CD14-positive monocyte (primary cell): ENCODE measurements at regions not wholly inside any gene's neighbourhood (a gene's known extent, or its start where the extent isn't known, plus 50 kb on each side); places are given as distances from the start of the nearest gene placed in this dataset.

Experiments
- DNase-seq, 3 donors: peaks; one replicate each; pipeline ENCODE4 v3.0.0-alpha.2; 2011 to 2022
- H2AFZ ChIP-seq: 2 replicates; pipeline ENCODE4 v1.6.0; 2012; ENCODE audit warnings: mild to moderate bottlenecking, low read depth, low read length, inconsistent platforms; ENCODE audit not compliant: insufficient read depth, poor library complexity, severe bottlenecking
- H3K27ac ChIP-seq, 2 donors: 1 replicate in 1 of 2; 2 replicates in 1 of 2; pipeline ENCODE4 v1.5.1; 2012 to 2013; ENCODE audit warnings: low read length in 2 of 2, control low read depth in 1 of 2, inconsistent platforms in 1 of 2, low read depth in 1 of 2, mild to moderate bottlenecking in 1 of 2
- H3K27me3 ChIP-seq, 2 donors: one replicate each; pipeline versions ENCODE4 v1.6.0 to v1.6.1; 2011 to 2013; ENCODE audit warnings: low read length in 2 of 2; ENCODE audit not compliant: control insufficient read depth in 2 of 2, insufficient read depth in 2 of 2
- H3K36me3 ChIP-seq, 2 donors: replicated peaks in 1 of 2; 1 replicate in 1 of 2; 2 replicates in 1 of 2; pipeline versions ENCODE4 v1.5.1 to v1.6.1; 2012 to 2013; ENCODE audit warnings: low read length in 2 of 2, control low read depth in 1 of 2, inconsistent platforms in 1 of 2, mild to moderate bottlenecking in 1 of 2; ENCODE audit not compliant: insufficient read depth in 2 of 2, control insufficient read depth in 1 of 2
- H3K4me1 ChIP-seq, 2 donors: 1 replicate in 1 of 2; 2 replicates in 1 of 2; pipeline versions ENCODE4 v1.5.1 to v1.6.1; 2012 to 2013; ENCODE audit warnings: low read length in 2 of 2, control low read depth in 1 of 2, inconsistent platforms in 1 of 2, mild to moderate bottlenecking in 1 of 2, moderate library complexity in 1 of 2; ENCODE audit not compliant: insufficient read depth in 2 of 2, control insufficient read depth in 1 of 2
- H3K4me2 ChIP-seq: replicated peaks from 2 replicates; pipeline ENCODE3; 2012; ENCODE audit warnings: low read length, moderate library complexity, mild to moderate bottlenecking; ENCODE audit not compliant: poor library complexity, severe bottlenecking; ENCODE audit errors: extremely low read depth
- H3K4me3 ChIP-seq, 3 experiments: fragments of 200-600 bp in 1 of 3; sonication (generic) in 1 of 3; replicated peaks in 1 of 3; 1 replicate in 2 of 3; 2 replicates in 1 of 3; pipeline ENCODE4 v1.5.1; 2011 to 2013; ENCODE audit warnings: low read length in 3 of 3, mild to moderate bottlenecking in 3 of 3, control low read depth in 2 of 3, low read depth in 2 of 3, inconsistent platforms in 1 of 3, moderate library complexity in 1 of 3
- H3K79me2 ChIP-seq: 2 replicates; pipeline ENCODE4 v1.6.0; 2012; ENCODE audit warnings: mild to moderate bottlenecking, control low read depth, inconsistent platforms, low read length, moderate library complexity; ENCODE audit not compliant: insufficient read depth
- H3K9ac ChIP-seq: 2 replicates; pipeline ENCODE4 v1.6.0; 2017; ENCODE audit warnings: low read length, mild to moderate bottlenecking; ENCODE audit not compliant: insufficient read depth, poor library complexity, severe bottlenecking
- H3K9me3 ChIP-seq, 2 donors: replicated peaks in 1 of 2; 1 replicate in 1 of 2; 2 replicates in 1 of 2; pipeline versions ENCODE4 v1.5.1 to v1.6.1; 2012 to 2013; ENCODE audit warnings: low read length in 2 of 2, control low read depth in 1 of 2; ENCODE audit not compliant: control insufficient read depth in 1 of 2, insufficient read depth in 1 of 2
- H4K20me1 ChIP-seq: 2 replicates; pipeline ENCODE4 v1.6.0; 2012; ENCODE audit warnings: mild to moderate bottlenecking, low read length, control low read depth, moderate library complexity; ENCODE audit not compliant: insufficient read depth
- H3K27ac Mint-ChIP-seq, 7 donors: one replicate each; pipeline ENCODE4 v1.8.0; 2020; ENCODE audit warnings: mild to moderate bottlenecking in 7 of 7, mixed read lengths in 7 of 7, moderate library complexity in 6 of 7, inconsistent platforms in 2 of 7
- H3K27me3 Mint-ChIP-seq, 3 donors: one replicate each; pipeline ENCODE4 v1.8.0; 2021 to 2022; ENCODE audit warnings: low read depth in 3 of 3, mild to moderate bottlenecking in 3 of 3, mixed read lengths in 3 of 3, moderate library complexity in 3 of 3, inconsistent platforms in 1 of 3
- H3K36me3 Mint-ChIP-seq, 2 donors: one replicate each; pipeline ENCODE4 v1.8.0; 2020; ENCODE audit warnings: mixed read lengths in 2 of 2, inconsistent platforms in 1 of 2, mild to moderate bottlenecking in 1 of 2
- H3K4me1 Mint-ChIP-seq: one replicate; pipeline ENCODE4 v1.8.0; 2020; ENCODE audit warnings: mild to moderate bottlenecking, mixed read lengths
- H3K4me3 Mint-ChIP-seq, 2 donors: one replicate each; pipeline ENCODE4 v1.8.0; 2020; ENCODE audit warnings: mild to moderate bottlenecking in 2 of 2, mixed read lengths in 2 of 2, moderate library complexity in 1 of 2
- H3K9me3 Mint-ChIP-seq, 7 donors: one replicate each; pipeline ENCODE4 v1.8.0; 2020 to 2022; ENCODE audit warnings: mixed read lengths in 7 of 7, mild to moderate bottlenecking in 6 of 7, moderate library complexity in 6 of 7, inconsistent platforms in 2 of 7
- WGBS: methylation state at CpG from one replicate; pipeline ENCODE4 v1.1.5; 2013; ENCODE audit warnings: missing lambda C conversion rate; ENCODE audit not compliant: insufficient coverage; 5-methylcytosine and 5-hydroxymethylcytosine counted together
- intact Hi-C, 2 donors: fragments of 100-400 bp; cut with micrococcal nuclease; formaldehyde crosslinking; loops; one replicate each; pipeline versions ENCODE4 v1.15.0 to v1.15.1; 2023
- TF ChIP-seq, protein P1 (sequence below): fragments of 200-600 bp; IDR thresholded peaks from one replicate; pipeline ENCODE4 v1.8.0; 2022; ENCODE audit warnings: antibody characterized with exemption, mild to moderate bottlenecking

DNA sequence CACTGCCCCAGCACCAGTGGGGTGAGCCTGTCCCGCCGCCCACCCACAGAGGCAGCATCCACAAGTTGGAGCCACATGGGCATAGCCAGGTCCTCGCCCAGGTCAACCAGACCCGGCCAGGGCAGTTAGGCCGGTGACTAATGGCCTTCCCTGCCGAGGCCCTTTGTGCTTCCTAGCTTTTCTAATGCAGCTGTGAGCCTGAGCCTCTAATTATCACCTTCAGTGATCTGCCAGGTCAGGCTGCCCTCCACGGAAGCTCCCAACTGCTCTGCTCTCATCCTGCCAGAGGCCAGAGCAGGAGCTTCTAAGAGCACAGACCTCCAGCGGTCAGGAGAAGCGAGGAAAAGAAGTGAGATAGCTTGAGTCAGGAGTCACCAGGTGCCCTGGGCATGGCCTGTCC, 87.1 kb upstream of the PPP1R26 start:
- peaks cover 5 to 17% (median 15%) of the 10 kb centered on the region in 7 donors for H3K9me3 Mint-ChIP-seq
- Histone ChIP-seq H3K9me3 (peaks cover 9 to 21% of the 10 kb centered on the region in 2 donors), H3K4me3 (no peak overlapping the region), H3K36me3 (no peaks in the 10 kb centered on the region), H2AFZ (no peak overlapping the region), H3K4me1 (no peaks in the 10 kb centered on the region), H3K27me3 (no peaks in the 10 kb centered on the region), H4K20me1 (no peaks in the 10 kb centered on the region), H3K4me2 (no peak overlapping the region), H3K79me2 (no peaks in the 10 kb centered on the region), H3K27ac (no peak overlapping the region), H3K9ac (no peak overlapping the region)
- TF ChIP-seq, protein P1, sequence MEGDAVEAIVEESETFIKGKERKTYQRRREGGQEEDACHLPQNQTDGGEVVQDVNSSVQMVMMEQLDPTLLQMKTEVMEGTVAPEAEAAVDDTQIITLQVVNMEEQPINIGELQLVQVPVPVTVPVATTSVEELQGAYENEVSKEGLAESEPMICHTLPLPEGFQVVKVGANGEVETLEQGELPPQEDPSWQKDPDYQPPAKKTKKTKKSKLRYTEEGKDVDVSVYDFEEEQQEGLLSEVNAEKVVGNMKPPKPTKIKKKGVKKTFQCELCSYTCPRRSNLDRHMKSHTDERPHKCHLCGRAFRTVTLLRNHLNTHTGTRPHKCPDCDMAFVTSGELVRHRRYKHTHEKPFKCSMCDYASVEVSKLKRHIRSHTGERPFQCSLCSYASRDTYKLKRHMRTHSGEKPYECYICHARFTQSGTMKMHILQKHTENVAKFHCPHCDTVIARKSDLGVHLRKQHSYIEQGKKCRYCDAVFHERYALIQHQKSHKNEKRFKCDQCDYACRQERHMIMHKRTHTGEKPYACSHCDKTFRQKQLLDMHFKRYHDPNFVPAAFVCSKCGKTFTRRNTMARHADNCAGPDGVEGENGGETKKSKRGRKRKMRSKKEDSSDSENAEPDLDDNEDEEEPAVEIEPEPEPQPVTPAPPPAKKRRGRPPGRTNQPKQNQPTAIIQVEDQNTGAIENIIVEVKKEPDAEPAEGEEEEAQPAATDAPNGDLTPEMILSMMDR: no peak
- no peak overlapping the region for H3K27ac Mint-ChIP-seq
- peaks cover 0 to 4% (median 0%) of the 10 kb centered on the region in 3 donors for H3K27me3 Mint-ChIP-seq
- H3K36me3 Mint-ChIP-seq: no peaks in the 10 kb centered on the region
- no peak overlapping the region for H3K4me3 Mint-ChIP-seq
- DNase-seq: no peak
- 55% methylated on average over 9 of the region's 9 CpGs for WGBS
- intact Hi-C loops: no loop called here
- no peaks in the 10 kb centered on the region for H3K4me1 Mint-ChIP-seq

DNA sequence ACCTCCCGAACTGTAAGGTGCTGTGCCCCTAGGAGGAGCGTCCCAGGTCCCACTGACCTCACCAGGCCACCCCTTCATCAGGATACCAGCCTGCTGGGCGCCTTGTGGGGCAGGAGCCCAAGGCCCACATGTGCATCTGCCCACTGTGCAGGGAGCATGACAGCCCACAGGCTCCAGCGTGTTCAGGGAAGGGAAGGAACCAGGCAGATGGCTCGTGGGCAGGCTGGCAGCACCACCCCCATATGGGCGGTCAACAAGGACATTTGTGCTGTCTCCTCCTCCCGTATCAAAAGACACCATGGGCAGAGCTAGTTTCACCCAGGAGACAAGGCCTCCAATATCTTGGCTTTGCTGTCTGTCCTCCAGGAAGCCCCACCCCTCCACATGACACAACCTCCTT, 85.5 kb upstream of the PPP1R26 start:
- intact Hi-C loops: no loop called here
- TF ChIP-seq, protein P1: no peak
- no peak for DNase-seq
- H3K4me3 Mint-ChIP-seq: no peak overlapping the region
- Histone ChIP-seq H3K9ac (no peak overlapping the region), H3K27ac (no peak overlapping the region), H3K9me3 (peaks cover 9 to 23% of the 10 kb centered on the region in 2 donors), H3K27me3 (no peaks in the 10 kb centered on the region), H3K4me2 (no peak overlapping the region), H3K79me2 (no peaks in the 10 kb centered on the region), H3K4me3 (no peak overlapping the region), H3K36me3 (no peaks in the 10 kb centered on the region), H4K20me1 (no peaks in the 10 kb centered on the region), H3K4me1 (no peaks in the 10 kb centered on the region), H2AFZ (no peak overlapping the region)
- H3K27ac Mint-ChIP-seq: no peak overlapping the region
- H3K4me1 Mint-ChIP-seq: no peaks in the 10 kb centered on the region
- peaks cover 0 to 4% (median 0%) of the 10 kb centered on the region in 3 donors for H3K27me3 Mint-ChIP-seq
- 78% methylated on average over 7 of the region's 7 CpGs for WGBS
- no peaks in the 10 kb centered on the region for H3K36me3 Mint-ChIP-seq
- peaks cover 5 to 23% (median 16%) of the 10 kb centered on the region in 7 donors for H3K9me3 Mint-ChIP-seq
